ENCODE measurements at regions not wholly inside any gene's neighbourhood (a gene's known extent, or its start where the extent isn't known, plus 50 kb on each side); places are given as distances from the start of the nearest gene placed in this dataset.

- Histone ChIP-seq H3K36me3 (no peaks in the 10 kb centered on the region), H3K4me3 (no peak overlapping the region), H3K27ac (no peak overlapping the region), H3K9me3 (no peaks in the 10 kb centered on the region), H3K4me1 (no peaks in the 10 kb centered on the region), H3K27me3 (no peaks in the 10 kb centered on the region)
- DNase-seq (no peak), ATAC-seq (no peak)
- TF ChIP-seq POLR2A (IDR thresholded peaks at IDR 0.05) (no peak), CTCF (IDR thresholded peaks at IDR 0.05) (no peak)
- intact Hi-C loops (cut with DNase I), result no loop called here
- WGBS (ENCODE audit: insufficient coverage, low coverage, low lambda C conversion rate, missing lambda C conversion rate), result 60% methylated on average over 9 of the region's 9 CpGs
These were observed 472.3 kb upstream of the ADGRL4 start for GRCh38 chr1:79478728-79479373.

GRCh38 chr1:79478160-79478559 is 471.6 kb upstream of the ADGRL4 start:
- ATAC-seq (no peak), DNase-seq (peak in 1 of 3 donors; percentile 39)
- no peaks in the 10 kb centered on the region for H3K4me1 ChIP-seq
- intact Hi-C loops (cut with DNase I), result no loop called here
- no peak overlapping the region for H3K27ac ChIP-seq
- no peak for TF ChIP-seq CTCF (IDR thresholded peaks at IDR 0.05)
- TF ChIP-seq POLR2A (IDR thresholded peaks at IDR 0.05), result no peak
- H3K9me3 ChIP-seq, result no peaks in the 10 kb centered on the region
- H3K27me3 ChIP-seq, result no peaks in the 10 kb centered on the region
- H3K4me3 ChIP-seq, result no peak overlapping the region
- 80% methylated on average over 9 of the region's 19 CpGs for WGBS (ENCODE audit: insufficient coverage, low coverage, low lambda C conversion rate, missing lambda C conversion rate)
- no peaks in the 10 kb centered on the region for H3K36me3 ChIP-seq

- Histone ChIP-seq H3K9me3 (no peaks in the 10 kb centered on the region), H3K4me1 (no peaks in the 10 kb centered on the region), H3K27ac (no peak overlapping the region), H3K36me3 (no peaks in the 10 kb centered on the region), H3K27me3 (no peaks in the 10 kb centered on the region), H3K4me3 (no peak overlapping the region)
- 36% methylated on average over 4 of the region's 4 CpGs for WGBS (ENCODE audit: insufficient coverage, low coverage, low lambda C conversion rate, missing lambda C conversion rate)
- ATAC-seq, result no peak
- no peak for DNase-seq
- intact Hi-C loops (cut with DNase I), result no loop called here
- TF ChIP-seq CTCF (IDR thresholded peaks at IDR 0.05) (no peak), POLR2A (IDR thresholded peaks at IDR 0.05) (no peak)
These were observed 465.6 kb upstream of the ADGRL4 start for GRCh38 chr1:79472067-79472656.

- Histone ChIP-seq H3K36me3 (no peaks in the 10 kb centered on the region), H3K9me3 (no peaks in the 10 kb centered on the region), H3K4me1 (no peaks in the 10 kb centered on the region), H3K27ac (no peak overlapping the region), H3K4me3 (no peak overlapping the region), H3K27me3 (no peaks in the 10 kb centered on the region)
- no peak for ATAC-seq
- intact Hi-C loops (cut with DNase I), result no loop called here
- TF ChIP-seq CTCF (IDR thresholded peaks at IDR 0.05), result no peak
- DNase-seq, result no peak
These were observed 462.6 kb upstream of the ADGRL4 start for GRCh38 chr1:79469139-79469538.

All from right lobe of liver (tissue), 6 donors.